Stimulated activated CD4-positive, alpha-beta T cell treated with anti-CD3 and anti-CD28 coated beads, Interleukin-4, amount 100 ng/mL, for 48 hours (primary cell): ENCODE measurements at regions not wholly inside any gene's neighbourhood (a gene's known extent, or its start where the extent isn't known, plus 50 kb on each side); places are given as distances from the start of the nearest gene placed in this dataset.
"Not testable (repeated sequence)": the region's sequence is repeated elsewhere in the genome, so short reads cannot be mapped to it uniquely, and the experiment has no call there.

Experiments used
- DNase-seq, 2 donors: peaks; one replicate each; pipeline ENCODE4 v3.0.0-alpha.2; 2020; ENCODE audit warnings: low read depth in 2 of 2

GRCh38 chr2:111365986-111366640 lies 245.4 kb downstream of the BCL2L11 start:
- DNase-seq = not testable (repeated sequence)

- DNase-seq = not testable (repeated sequence)
These were observed 245.9 kb downstream of the BCL2L11 start for GRCh38 chr2:111366641-111367029.

DNA sequence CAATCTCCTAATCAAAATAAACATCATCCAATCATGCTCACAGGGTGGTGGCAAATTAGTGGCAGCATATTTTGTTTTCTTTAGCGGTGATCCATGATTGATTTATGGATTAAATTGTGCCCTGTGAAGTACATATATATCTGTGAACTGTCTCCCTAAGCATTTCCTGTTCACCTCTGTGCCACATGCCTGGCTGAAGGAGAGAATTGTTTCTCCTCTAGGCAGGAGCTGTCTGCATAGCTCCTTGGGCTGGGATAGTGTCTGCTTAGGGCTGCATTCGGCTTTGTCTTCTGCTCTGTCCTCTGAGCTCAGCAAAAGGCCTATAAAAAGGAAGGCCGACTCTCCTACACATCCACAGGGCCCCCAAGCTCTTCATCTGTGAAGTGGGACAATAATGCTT lies 246.4 kb downstream of the BCL2L11 start:
- DNase-seq = not testable (repeated sequence)

- not testable (repeated sequence) for DNase-seq
These were observed 247.2 kb downstream of the BCL2L11 start for GRCh38 chr2:111367871-111368270.

- DNase-seq = not testable (repeated sequence)
These were observed 247.6 kb downstream of the BCL2L11 start for GRCh38 chr2:111368288-111368687.

GRCh38 chr2:111373060-111373459 lies 252.3 kb downstream of the BCL2L11 start:
- not testable (repeated sequence) for DNase-seq

DNA sequence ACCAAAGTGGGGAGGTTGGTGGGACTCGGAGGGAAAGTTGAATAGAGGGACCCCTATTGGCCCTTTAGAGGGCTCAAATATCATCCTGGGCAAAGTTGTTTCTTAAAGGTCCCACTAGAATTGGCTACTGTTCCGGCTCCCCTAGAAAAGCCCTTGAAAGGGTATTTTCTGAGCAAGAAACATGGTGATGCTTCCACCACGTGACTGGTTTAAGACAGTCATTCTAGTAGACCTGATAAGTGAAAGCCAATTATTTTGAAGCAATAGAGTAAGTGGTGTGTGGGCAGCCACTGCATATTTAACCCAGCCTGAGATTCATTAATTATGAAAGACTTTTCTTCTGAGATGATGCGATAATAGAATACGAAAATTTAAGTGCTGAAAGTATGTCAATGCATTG lies 253.3 kb downstream of the BCL2L11 start:
- DNase-seq = not testable (repeated sequence)

- not testable (repeated sequence) for DNase-seq
These were observed 254.0 kb downstream of the BCL2L11 start for GRCh38 chr2:111374734-111375133.

GRCh38 chr2:111375320-111375883 lies 254.7 kb downstream of the BCL2L11 start:
- not testable (repeated sequence) for DNase-seq

DNA sequence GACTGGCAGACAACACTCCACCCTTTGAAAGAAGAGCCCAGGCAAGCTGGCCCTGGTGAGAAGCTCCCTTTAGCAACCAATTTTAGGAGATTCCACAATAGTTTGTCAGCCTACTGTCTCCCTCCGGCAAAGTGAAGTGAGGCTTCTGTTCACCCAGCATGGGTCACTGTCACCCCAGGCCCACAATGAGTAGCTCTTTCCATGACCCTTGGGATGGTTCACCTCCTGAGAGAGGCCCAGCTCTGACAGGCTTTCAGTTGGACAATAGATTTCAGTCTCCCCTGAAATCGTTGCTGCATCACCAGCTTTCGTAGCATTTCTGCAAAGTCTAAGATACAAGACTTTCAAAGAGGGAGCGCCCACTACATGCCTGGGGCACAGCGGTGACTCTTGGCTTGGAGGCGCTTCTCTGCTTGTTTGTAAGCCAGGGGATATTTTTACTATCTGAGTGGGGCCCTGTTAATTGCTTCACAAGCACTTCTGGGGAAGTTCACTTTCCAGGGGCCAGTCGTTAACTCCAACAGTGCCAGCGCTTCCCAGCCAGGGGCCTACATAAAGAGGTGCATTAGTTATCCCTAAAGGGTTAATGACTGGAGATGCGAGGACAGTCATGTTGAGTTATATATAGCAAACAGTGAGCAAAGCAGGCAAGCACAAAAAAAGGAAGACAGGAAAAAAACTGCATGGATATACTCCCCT lies 255.7 kb downstream of the BCL2L11 start:
- not testable (repeated sequence) for DNase-seq

DNA sequence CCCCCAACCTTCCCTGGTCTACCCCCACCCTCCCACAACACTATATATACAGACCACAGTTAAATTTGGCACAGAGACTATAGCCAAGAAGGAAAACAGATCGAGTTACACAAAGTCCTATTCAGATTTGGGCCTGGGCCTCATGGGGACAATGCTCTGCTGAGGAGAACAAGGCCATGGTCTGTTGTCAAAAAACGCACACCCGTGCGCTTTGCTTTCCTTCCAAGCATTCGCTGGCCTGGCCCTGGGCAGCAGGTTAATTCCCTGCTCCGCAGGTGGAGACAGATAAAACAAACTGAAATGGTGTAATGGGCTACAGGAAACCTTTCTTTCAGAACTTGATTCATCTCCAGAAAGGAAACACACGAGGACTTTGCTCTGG lies 256.2 kb downstream of the BCL2L11 start:
- not testable (repeated sequence) for DNase-seq

DNA sequence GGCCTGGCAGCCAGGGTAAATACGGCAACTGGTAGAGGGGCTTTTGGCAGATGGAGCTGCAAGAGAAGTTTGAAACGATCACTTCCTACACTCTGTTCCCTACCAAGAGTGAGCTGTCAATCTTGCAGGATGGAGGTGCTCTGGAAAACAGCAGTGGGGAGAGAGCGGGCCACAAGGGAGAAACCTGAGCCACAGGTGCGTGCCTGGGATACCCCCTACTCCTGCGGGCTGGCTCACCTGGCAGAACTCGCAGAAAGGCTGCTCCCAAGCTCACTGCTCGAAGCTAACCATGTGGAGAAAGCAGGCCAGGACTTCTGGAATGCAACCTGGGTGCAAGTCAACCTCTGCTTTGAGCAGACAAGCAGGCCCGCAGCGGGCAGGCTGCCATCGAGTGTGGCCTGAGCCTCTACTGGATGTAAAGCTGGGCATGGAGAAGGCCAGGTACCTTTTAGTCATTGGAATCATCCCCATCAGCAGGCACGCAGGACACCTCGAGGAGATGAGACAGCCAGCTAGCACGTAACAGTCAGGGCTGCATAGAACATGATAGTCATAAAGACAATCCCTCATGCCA lies 256.8 kb downstream of the BCL2L11 start:
- DNase-seq = not testable (repeated sequence)

- not testable (repeated sequence) for DNase-seq
These were observed 257.6 kb downstream of the BCL2L11 start for GRCh38 chr2:111378348-111378747.

DNA sequence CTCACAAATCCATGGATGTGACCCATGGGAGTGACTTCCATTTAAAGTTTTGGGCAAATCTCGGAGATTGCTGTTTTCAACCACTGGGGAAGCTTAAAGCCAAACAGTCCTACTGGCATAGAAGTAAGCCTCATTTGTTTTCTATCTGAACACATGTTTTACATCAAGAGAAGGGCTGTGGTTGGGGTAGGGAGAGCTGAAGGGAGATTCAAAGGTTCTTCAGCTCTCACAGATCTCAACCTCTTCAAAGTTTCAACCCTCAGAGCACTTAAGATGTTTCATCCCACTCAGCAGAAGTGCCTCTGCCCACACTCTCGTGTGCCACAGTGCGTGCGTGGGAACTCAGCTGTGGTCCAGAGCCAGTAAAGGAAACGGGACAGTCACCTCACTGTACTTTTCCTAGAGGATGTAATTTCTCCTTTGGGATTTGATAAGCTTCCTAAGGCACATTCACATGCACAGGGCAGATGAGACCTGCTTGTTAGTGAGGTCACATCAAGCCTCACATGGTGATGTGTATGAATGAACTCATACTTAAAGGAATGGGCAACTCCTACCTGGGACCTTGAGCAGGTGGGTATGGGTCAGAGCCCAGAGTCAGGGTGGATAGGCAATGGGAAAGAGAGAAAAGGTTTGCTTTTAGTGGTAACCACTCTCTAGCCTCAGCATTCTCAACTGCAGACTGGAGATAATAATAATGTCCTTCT lies 260.2 kb downstream of the BCL2L11 start:
- peak in 1 of 2 donors; percentile 19 for DNase-seq

GRCh38 chr2:111381530-111382306 lies 261.0 kb downstream of the BCL2L11 start:
- not testable (repeated sequence) for DNase-seq

DNA sequence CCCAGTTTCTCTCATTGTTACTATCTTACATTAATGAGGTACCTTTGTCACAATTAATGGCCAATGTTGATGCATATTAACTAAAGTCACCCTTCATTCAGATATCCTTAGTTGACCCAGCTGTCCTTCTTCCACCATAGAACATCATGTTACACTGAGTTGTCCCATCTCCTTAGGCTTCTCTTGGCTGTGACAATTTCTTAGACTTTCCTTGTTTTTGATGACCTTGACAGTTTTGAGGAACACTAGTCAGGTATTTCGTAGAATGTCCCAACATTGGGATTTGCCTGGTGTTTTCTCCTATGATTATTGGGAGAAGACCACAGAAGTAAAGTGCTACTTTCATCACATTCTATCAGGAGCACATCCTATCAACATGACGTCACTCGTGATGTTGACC lies 261.8 kb downstream of the BCL2L11 start:
- not testable (repeated sequence) for DNase-seq

GRCh38 chr2:111383311-111383710 lies 262.6 kb downstream of the BCL2L11 start:
- not testable (repeated sequence) for DNase-seq

DNA sequence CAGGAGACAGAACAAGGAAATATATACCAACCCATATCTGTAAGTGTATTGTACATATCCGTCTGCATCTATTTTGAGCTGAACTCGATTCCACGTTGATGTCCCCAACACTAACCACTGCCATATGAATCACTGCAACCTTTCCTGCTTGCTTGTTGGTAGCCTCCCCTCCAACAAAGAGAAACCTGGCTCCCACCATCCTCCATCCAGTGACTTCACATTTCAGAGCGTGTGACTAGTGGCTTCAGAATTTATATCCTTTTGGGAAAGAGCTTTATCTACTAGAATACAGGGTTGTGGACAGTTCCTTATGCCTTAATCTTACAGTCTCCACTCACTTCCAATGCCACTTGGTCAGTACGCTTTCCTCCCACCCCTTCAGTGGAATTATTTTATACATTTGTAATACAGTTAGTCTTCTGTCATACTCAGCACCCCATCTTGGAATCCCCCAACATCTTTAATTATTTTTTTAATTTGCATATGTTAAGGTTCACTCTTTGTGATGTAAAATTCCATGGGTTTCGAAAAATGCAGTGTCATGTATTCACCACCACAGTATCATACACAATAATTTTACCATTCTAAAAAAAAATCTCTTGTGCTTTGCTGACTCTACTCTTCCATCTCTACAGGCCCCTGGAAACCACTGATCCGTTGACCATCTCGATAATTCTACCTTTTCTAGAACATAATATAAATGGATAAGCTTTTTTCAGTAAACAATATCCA lies 264.7 kb downstream of the BCL2L11 start:
- DNase-seq = not testable (repeated sequence)

GRCh38 chr2:111390605-111391004 lies 269.9 kb downstream of the BCL2L11 start:
- DNase-seq = not testable (repeated sequence)

- peak; percentile 50 to 81 for DNase-seq
These were observed 274.8 kb downstream of the BCL2L11 start for GRCh38 chr2:111395350-111396128.
